Cardiac fibroblast (primary cell): ENCODE measurements at regions not wholly inside any gene's neighbourhood (a gene's known extent, or its start where the extent isn't known, plus 50 kb on each side); places are given as distances from the start of the nearest gene placed in this dataset.

Experiments
- DNase-seq, 2 donors: peaks; one replicate each; pipeline versions ENCODE4 v3.0.0 to v3.0.0-alpha.2; 2010; ENCODE audit warnings: low read depth in 2 of 2
- H3K4me3 ChIP-seq, 2 donors: replicated peaks in 1 of 2; 1 replicate in 1 of 2; 2 replicates in 1 of 2; pipeline ENCODE4 v1.5.1; 2011; ENCODE audit warnings: low read depth in 2 of 2, low read length in 2 of 2, mild to moderate bottlenecking in 2 of 2, moderate library complexity in 1 of 2
- CTCF ChIP-seq: IDR thresholded peaks from one replicate; pipeline ENCODE4 v1.5.1; 2011; ENCODE audit warnings: low read depth, mild to moderate bottlenecking, low read length, inconsistent platforms

GRCh38 chr13:82606008-82606407 is 1276.3 kb downstream of the SLITRK1 start:
- no peak for DNase-seq
- no peak overlapping the region for H3K4me3 ChIP-seq
- no peak for TF ChIP-seq CTCF

GRCh38 chr13:82597747-82598146 is 1284.5 kb downstream of the SLITRK1 start:
- TF ChIP-seq CTCF: no peak
- no peak for DNase-seq
- H3K4me3 ChIP-seq: no peak overlapping the region

GRCh38 chr13:82593239-82593638 is 1289.0 kb downstream of the SLITRK1 start:
- DNase-seq: no peak
- no peak for TF ChIP-seq CTCF
- no peak overlapping the region for H3K4me3 ChIP-seq

GRCh38 chr13:82571653-82572052 is 1310.6 kb downstream of the SLITRK1 start:
- no peak for DNase-seq
- TF ChIP-seq CTCF: no peak

GRCh38 chr13:82569581-82569980 is 1312.7 kb downstream of the SLITRK1 start:
- H3K4me3 ChIP-seq: no peak overlapping the region
- TF ChIP-seq CTCF: no peak
- no peak for DNase-seq

More at GRCh38 chr13:82571653-82572052, 1310.6 kb downstream of the SLITRK1 start:
- H3K4me3 ChIP-seq: no peak overlapping the region

GRCh38 chr13:82566864-82567263 is 1315.4 kb downstream of the SLITRK1 start:
- no peak for TF ChIP-seq CTCF
- no peak overlapping the region for H3K4me3 ChIP-seq
- no peak for DNase-seq

- no peak for DNase-seq
- no peak overlapping the region for H3K4me3 ChIP-seq
- TF ChIP-seq CTCF: no peak
Measured at GRCh38 chr13:82565201-82565600, 1317.1 kb downstream of the SLITRK1 start.
